Activated CD8-positive, alpha-beta memory T cell treated with anti-CD3 and anti-CD28 coated beads for 1 hour (primary cell): ENCODE measurements at regions not wholly inside any gene's neighbourhood (a gene's known extent, or its start where the extent isn't known, plus 50 kb on each side); places are given as distances from the start of the nearest gene placed in this dataset.

Source experiments
- DNase-seq, 2 donors: peaks; one replicate each; pipeline ENCODE4 v3.0.0-alpha.2; 2020; ENCODE audit warnings: low read depth in 1 of 2; ENCODE audit errors: extremely low read depth in 1 of 2

DNA sequence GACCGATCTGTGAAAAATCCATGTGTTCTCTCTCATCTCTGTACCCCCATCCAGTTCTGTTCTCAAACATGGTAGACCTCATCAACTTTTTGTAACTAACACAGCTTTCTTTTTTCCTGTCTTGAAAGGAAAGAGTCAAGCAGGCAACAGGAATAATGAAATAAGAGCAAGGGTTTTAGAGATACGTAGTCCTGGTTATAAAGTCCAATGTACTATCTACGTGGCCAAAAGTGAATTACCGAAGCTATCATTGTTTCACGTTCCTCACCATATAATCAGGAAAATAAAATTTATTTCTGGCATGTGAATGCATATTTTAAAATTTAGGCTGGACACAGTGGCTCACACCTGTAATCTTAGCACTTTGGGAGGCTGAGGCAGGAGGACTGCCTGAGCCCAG lies 472.2 kb upstream of the ANO3 start:
- DNase-seq: no peak

DNA sequence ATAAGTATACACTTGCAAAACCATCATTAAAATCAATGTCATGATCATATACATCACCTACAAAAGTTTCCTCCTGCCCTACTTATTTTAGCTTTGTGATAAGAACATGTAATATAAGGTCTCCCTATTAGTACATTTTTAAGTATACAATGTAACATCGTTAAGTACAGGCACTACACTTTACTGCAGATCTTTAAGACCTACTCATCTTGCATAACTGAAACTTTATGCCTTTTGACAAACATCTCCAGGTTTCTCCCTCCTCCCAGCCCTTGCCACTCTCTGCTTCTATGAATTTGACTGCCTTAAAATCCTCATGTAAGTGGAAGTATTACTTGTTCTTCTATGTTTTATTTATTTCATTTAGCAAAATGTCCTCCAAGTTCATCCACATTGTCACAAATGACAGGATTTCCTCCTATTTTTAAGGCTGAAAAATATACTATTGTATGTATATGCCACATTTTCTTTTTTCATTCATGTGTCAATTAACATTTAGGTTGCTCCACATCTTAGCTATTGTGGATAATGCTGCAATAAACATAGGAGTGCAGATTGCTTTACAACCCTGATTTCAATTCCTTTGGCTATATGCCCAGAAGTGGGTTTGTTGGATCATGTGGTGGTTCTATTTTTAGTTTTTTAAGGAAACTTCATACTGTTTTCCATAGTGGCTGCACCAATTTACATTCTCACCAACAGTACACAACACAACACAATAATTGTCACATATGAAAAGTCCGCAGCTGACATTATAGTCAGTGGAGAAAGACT lies 471.1 kb upstream of the ANO3 start:
- DNase-seq: no peak

DNA sequence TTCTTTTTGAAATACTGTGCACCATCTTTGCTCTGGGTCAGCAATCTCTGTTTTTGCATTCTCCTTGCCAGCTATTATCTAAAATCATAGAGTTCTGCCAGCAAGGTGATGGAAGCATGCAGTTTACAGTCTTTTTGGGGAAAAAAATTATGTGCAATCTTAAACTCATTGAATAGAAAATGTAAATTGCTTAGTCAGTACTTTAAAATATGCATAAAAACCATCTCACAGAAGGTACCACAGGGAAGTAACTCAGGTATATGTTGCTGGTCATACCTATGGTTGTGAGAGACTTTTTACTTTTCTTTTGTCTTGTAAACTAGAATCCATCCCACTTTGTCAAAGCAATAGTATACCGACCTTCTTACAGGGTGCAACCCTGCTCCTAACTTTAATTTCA lies 469.8 kb upstream of the ANO3 start:
- no peak for DNase-seq

DNA sequence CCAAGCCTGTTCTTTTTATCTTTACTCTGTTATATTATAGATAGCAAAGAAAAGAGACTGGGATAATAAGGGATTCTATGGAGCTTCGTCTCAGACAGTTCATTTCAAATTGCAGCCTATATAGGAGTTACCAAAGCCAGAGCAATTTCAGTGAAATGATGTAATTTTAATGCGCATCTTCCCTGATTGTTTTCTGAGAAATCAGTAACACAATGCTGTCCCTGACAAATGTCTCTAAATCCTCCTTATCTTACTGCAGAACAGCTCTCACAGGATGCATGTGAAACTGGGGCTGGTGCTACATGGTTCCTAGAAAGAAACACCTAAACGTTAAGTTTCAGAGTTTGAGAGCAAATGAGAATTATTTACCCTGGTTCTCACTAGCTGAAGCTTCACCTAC lies 467.9 kb upstream of the ANO3 start:
- no peak for DNase-seq

DNA sequence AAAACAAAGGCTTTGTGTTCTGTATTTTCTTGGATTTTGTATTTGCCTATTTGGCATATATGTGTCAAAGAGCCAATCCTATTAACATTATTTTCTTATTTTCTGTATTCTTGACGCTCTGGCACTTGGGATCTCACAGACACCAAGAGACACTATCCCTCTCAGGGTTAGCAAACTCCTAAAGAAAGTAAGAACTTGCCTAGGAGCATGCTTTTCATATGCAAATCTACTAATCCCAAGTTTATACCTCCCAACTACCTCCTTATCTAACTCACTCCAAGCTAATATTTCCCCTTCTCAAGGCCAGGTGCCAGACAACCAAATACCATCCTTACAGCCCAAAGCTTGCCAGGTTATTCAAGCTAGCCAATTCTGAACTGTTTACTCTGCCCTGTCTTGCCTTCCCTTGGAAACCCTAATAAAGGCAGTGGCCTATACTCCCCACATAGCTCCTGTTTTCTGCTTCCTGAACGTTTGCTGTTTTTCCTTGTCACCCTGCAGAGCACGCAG lies 455.4 kb upstream of the ANO3 start:
- no peak for DNase-seq

DNA sequence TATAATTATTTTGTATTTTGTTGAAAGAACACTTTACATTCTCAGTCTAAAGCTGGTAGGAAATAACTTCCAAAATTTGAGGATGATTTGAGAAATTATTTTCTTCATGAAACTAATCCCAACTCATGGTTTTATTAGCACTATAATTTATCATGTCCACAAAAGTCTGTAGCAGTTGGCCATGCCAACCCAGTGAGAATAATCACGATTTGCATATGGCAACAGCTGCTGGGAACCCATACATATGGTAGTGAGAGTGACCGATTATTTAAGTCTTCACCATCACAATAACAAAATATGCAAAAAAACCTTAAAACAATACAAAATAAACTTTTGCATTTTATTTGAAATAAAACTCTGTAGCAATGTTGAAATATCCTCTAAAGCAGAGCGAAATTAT lies 445.9 kb upstream of the ANO3 start:
- DNase-seq: no peak

DNA sequence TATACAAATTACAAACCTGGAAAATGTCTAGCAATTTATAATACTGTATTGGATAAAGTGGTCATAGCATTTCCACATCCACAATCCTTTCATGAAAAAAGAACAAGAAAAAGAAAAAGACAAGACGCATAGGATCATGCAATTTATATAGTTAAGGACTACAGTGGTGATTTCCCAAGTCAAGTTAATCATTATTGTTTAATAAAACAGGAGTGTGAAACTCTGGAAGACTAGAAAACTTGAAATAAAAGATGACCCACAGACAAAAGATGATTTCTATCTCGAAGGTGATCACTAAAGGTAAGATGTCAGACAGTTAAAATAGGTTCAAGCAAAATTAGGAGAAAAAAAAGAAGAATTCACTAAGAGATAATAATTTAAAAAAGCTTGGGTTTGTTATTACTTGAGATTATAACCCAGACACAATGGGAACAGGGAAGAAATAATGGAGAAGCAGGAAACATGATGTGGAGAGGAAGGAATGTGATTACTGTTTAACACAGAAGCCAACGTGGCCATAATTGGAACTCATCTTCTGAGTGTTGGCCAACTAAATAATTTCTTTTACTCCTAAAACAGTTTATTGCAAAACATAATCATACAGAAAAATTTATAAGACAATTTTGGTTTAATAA lies 441.2 kb upstream of the ANO3 start:
- no peak for DNase-seq

DNA sequence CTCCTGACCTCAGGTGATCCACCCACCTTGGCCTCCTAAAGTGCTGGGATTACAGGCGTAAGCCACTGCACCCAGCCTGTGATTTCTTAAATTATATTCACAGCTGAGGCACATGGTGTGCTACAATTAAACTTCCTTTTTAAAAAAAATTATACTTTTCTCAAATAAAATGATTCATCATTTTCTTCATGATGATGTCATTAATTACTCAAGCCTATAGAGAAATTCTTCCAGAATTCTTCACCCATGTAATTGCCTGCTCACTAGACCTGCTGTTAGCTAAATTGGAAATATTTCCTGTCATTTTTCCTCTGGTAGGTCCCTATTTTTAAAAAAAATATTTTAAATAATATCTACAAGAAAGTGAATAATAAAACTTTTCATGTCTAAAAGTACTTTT lies 440.0 kb upstream of the ANO3 start:
- no peak for DNase-seq

DNA sequence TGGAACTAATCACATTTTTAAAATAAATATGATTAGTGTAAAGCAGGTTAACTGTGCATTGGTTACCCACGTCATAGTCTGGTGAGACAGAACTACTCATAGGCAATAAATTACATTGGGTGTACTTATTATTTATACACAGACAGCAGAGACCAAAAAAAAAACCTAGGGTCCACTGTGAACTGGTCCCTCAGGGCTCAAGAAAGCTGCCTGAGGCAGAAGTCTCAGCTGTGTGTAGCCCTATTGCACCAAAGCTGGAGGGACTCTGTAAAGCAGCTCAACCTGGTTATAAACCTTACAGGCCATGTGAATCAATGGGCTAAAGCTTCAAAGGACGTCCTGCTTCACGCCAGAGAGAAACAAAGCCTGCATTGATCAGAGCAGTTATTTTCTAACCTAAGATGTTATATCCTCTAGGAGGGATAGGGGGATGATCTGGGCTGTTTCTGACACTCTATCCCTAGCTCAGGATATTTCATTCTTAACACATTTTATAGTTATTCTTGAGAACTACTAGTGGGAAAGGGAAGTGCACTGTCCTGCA lies 432.2 kb upstream of the ANO3 start:
- no peak for DNase-seq

DNA sequence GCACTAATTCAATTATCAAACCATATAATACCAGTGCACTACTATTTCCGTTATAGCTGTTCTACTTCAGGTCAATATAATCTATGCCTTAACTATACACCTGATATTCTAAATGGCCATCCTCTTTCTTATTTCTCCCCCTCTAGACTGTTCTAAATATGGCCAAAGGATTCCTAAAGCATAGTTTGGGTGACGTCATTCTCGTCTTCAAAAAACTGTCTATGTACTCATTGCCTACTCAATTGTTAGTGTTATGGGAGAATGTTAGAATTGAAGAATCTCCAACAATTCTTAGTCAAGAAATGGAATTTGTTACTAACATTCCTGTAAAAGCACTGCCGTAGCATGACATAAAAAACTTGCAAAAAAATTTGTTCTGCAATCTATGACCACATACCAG lies 431.1 kb upstream of the ANO3 start:
- DNase-seq: no peak

DNA sequence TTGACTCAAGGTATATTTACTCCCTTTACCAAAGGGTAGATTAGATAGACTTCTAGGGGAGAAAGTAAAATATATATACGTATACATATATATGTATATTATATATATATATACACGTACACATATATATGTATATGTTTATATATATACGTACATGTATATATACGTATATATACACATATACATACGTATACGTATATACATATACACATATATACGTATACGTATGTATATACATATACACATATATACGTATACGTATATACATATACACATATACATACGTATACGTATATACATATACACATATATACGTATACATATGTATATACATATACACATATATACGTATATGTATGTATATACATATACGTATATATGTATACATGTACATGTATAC lies 430.5 kb upstream of the ANO3 start:
- no peak for DNase-seq

DNA sequence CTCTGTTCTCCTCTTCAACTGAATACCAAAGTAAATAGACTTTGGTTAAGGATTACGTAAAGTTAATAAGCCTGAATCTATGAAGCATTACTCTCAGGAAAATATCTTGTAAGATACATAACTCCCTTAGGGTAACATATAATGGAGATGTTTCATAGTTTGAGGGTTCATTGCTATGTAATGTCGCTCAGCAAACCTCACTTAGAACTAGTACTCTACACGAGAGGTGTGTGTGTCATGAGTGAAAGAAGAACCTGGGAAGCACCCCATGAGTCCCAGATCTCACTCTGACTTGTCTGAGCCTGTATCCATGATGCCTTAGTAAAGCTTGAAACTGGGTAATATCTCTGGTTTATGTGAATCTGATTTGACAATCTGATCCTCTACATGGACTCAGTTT lies 429.5 kb upstream of the ANO3 start:
- no peak for DNase-seq

DNA sequence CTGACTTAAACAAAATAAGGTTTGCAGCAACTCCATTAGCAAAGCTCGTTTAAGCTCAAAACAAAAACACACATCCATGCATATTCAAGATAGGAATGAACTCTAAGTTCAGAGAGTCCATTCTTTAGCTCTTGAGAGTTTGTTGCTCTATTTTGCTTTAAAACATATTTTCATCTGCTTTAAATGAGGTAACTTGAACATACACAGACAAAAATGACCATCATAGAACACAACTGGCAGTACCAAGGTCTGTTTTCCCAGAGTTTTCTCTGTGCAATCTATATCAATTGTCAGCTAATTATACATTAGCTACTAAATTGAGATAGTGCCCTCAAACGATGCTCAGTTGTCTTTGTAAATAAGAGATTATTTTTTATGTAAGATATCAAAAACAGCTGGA lies 423.2 kb upstream of the ANO3 start:
- DNase-seq: no peak

DNA sequence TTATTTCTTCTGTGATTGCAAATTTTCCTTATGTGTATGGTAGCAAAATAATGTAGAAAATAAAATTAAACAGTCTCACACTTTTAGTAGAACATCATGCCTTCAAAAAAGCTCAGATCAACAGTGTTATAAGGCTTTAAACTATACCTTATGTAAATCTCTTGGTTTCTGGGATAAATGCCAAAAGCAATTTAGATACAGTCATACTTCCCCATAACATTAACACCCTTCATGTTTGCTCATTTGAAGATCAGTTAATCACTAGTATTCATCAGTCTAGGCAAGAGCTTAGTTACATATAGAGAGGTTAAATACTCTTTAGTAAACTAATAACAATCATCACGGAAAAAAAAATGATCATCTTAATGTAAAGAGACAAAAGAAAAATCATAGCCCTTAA lies 421.8 kb upstream of the ANO3 start:
- DNase-seq: no peak

DNA sequence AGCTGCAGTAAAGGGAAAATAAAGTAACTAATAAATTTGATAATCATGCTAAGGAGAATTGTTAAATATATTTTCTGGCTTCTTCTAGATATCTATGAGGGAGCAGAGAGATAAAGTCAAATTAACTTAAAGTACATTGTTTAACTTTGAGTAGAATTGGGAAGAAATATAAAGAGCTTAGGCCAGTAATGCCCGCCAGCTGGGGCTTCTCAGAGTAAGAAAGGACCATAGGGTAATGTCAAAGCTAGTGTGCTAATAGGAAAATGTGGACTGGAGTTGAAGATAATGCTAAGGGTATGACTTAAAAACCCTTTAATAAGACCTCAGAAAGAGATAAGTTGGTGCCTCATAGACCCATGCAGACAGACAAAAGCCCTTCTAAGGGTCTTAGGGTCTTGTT lies 411.6 kb upstream of the ANO3 start:
- DNase-seq: no peak

DNA sequence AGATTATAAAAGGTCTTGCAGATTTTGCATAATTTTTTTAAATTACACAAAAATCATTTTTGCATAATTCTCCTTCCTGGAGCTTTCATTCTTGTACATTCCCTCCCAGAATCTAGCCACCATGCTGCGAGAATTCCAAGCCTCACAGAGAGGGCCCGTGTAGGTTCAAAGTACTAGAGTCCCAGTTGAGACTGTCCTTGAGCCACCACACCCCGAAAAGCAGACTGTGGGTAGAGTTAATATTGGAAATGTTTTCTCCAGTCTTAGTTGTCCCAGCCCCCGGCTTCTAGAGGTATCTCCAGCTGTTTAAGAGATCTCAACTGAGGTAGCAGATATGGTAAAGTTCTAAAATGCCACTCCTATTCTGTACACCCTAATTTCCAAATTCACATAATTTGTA lies 407.3 kb upstream of the ANO3 start:
- DNase-seq: no peak

DNA sequence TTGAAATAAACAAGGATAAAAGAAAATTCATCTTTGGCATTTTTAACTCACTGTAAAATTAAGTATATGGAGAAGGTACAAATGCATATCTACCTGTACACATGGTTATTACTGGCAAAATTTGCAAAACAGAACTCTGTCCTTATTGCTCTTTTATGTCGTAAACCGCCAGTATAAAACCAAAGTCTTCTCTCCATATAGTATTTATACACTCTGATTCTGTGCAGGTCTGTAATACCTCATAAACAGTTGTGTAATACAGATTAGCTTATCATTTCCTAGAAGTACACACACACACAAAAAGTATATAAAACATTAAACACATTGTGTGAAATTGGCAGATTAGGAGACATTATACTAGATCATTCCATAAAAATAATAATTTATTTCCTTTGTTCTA lies 406.6 kb upstream of the ANO3 start:
- no peak for DNase-seq

DNA sequence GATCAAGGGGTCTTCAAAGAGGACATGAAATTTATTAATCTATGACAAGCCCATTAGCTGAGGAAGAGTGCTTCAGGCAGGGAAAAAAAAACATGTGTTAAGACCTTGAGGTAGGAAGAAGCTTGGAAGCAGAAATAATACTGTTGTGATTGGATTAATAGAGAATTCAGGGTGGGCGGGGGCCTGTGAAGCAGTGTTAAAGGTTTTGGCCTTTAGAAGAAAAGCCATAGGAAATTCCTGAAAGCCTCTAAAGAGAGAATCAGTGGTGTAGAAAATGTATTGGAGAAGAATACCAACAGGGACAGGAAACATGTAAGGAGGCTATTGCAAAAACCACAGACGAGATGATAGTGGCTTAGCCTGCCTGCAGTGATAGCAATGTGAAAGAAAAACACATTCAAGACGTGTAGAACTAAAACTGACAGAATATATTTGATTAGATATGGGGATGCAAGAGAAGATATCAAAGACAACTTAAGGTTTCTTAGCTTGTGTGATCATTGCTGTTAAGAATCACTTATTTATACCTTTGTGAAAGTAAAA lies 404.4 kb upstream of the ANO3 start:
- no peak for DNase-seq

DNA sequence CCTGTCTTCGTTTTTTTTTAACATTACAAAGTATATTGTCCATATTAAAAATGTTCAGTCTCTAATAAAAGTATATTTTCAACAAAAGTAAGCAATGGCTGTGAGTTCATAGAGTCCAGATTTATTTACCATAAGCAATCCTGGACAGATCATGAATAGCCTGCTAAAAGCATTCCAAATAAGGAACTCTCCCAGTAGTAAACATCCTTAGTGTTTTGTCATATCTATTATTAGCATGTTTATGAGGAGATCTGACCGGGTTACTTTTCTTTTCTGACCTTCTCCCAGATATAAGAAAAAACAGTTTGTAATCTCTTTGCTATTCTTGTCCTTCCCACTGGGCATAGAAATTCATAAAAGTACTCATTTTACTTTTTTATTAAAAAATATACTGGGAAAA lies 403.9 kb upstream of the ANO3 start:
- no peak for DNase-seq

DNA sequence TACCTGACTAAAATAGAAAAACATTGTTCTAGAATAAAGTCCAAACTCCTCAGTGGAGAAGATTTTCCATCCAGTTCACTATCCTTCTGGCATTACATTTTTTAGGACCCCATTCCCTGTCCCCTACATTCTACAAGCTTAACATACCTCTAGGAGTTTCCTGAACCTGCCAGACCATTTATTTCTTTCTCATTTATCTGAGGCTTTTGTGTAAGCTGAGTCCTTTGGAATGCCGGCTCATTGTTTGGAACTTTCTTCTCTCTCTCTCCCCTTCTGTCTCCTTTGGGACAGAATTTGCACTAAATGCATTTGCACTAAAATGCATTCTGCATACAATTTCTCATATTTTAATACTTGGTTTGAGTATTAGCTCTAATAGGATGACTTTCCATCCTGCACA lies 393.0 kb upstream of the ANO3 start:
- no peak for DNase-seq

DNA sequence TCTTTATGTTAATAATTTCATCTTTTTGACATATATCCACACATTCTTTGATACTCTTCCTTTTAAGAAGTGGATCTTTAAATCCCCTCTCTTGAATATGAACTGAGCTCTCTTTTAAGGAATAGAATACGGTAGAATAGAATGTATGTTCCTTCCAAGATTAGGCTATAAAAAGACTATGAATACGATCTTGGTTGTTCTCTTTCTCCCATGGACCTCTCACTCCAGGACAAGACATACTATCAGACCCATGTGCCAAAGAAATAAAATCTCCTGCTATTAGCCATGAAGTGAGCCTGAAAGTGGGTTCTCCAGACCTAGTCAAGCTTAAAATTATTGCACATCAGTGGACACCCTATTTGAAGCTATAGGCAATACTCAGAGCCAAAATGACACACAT lies 392.2 kb upstream of the ANO3 start:
- DNase-seq: no peak

DNA sequence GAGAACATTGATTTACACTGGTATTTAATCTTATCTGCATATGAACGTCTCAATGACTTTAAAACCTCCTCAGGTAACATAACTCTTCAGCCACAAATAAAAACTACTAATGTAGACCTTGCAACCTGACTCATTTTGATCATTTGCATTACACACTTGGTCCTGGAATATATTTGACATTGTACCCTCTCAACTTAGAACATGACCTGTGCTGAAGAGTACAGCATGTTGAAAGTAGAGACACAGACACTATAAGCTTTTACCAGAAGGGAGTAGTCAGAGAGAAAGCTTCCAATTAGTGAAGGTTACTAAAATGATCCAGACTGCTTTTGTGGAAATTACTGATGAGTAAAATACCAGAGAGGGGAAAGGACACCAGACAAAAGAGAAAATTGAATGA lies 390.6 kb upstream of the ANO3 start:
- DNase-seq: no peak
